Adipose tissue (tissue), 3 donors: ENCODE measurements at regions not wholly inside any gene's neighbourhood (a gene's known extent, or its start where the extent isn't known, plus 50 kb on each side); places are given as distances from the start of the nearest gene placed in this dataset.

Experiments
- H3K27ac ChIP-seq: one replicate; pipeline ENCODE4 v1.5.1; 2013; ENCODE audit warnings: low read depth, low read length
- WGBS, 3 donors: extraction: QIAGEN DNeasy Blood & Tissue Kit; methylation state at CpG; one replicate each; pipeline ENCODE4 v1.1.7; 2013; 5-methylcytosine and 5-hydroxymethylcytosine counted together
- donor health status: healthy with polysubstance abuse.
- donor health status: Bipolar disorder and iron deficiency.
- donor health status: healthy.

DNA sequence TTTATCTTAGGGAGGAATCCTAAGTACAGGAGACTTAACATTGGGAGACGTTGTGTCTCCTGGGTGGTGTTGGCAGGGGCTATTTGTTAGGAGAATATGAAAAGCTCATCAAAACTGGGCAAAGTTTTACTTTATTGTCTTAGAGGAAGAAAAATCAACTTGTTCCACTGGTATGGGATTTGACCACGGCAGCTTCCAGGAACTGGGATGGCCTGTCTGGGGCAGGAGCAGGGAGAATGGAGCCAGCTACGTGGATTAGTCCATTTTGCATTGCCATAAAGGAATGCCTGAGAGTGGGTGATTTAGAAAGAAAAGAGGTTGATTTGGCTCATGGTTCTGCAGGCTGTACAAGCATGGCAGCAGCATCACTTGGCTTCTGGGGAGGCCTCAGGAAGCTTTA, 198.4 kb downstream of the ADAMTS15 start:
- 55 to 81% (median 59%) methylated on average over 3 of the region's 3 CpGs for WGBS, 3 donors
- peak overlapping the region; percentile 24 for H3K27ac ChIP-seq

- 90 to 93% (median 93%) methylated on average over 5 of the region's 5 CpGs for WGBS, 3 donors
- H3K27ac ChIP-seq, result no peak overlapping the region
Measured at GRCh38 chr11:130647371-130647770, 198.9 kb downstream of the ADAMTS15 start.

DNA sequence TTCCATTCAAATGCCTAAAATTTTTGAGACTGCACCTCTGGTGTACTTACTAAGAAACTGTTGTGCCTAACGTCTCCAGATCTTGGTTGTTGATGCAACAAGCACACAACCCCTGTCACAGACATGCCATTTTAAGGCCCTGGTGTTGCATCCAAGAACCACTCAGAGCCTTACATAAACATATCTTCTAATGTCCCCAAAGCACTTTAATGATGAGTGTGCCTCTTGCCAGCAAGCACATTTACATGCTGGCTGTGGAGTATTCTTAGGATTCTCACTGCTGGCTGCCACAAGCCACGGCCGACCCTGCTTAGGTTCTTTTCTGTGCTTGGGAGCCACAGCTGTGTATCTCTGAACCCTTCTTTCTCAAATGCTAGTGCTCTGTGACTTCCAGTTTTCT, 201.4 kb downstream of the ADAMTS15 start:
- 58 to 70% (median 70%) methylated on average over 3 of the region's 3 CpGs for WGBS, 3 donors
- no peak overlapping the region for H3K27ac ChIP-seq

DNA sequence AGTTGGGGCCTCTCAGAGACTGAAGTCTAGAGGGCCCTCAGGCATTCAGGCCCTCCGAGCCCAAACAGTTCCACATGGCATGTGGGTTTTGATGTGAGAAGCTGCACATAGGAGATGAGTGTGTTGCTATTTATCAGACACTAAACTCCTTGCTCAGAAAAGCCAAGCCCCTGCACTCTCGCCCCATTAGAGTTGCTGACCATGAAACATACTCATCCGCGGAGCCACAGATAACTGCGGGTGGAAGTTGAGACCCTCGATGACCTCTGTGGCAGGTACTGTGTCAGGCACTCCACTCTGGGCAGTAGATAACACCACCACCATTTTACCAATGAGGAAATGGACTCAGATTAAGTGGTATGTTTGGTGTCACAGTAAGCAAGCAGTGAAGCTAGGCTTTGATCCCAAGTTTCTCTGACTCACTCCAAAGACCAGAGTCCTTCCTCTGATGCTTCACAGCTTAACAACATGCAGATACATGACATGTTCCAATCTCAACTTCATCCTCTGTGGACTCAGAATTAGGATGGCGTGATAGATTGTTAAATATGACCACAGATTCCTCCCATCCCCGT, 202.1 kb downstream of the ADAMTS15 start:
- no peak overlapping the region for H3K27ac ChIP-seq
- 90 to 94% (median 93%) methylated on average over 8 of the region's 8 CpGs for WGBS, 3 donors

DNA sequence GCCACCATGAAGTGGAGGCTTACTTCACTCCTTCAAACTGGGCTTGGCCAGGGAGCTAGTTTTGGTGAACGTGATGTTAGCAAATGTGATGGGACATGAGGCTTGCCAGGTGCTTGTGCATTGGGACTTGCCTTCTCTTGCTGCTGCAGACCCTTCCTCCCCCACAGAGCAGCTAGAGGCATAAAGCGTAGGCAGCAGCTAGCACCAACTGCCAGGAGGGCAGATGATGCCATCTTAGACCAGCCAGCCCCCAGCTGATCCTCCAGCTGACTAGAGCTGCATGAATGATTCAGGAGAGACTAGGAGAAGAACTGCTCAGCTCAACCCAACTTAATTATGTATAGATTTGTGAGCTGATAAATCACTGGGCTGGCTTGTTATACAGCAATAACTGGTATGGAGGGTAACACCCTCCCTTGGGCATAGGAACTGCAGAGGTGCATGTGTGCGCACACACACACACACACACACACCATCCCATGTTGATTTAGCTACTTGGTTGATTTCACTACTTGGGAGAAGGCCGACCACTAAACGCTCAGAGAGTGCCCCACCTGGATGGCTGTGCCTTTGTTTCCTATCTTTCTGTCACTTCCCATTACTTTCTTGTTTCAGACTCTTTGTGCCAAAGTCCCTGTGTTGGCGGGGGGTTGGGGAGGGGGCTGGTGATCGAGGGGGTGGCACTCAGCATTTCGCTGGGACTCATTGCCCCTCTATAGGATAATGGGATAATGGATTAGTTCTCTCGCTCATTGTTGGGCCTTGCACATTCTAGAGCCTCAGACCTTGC, 202.8 kb downstream of the ADAMTS15 start:
- no peak overlapping the region for H3K27ac ChIP-seq
- 84 to 90% (median 86%) methylated on average over 9 of the region's 9 CpGs for WGBS, 3 donors

GRCh38 chr11:130652671-130653335, 204.4 kb downstream of the ADAMTS15 start:
- H3K27ac ChIP-seq, result peak overlapping the region; percentile 53
- 77 to 87% (median 87%) methylated on average over 3 of the region's 3 CpGs for WGBS, 3 donors

DNA sequence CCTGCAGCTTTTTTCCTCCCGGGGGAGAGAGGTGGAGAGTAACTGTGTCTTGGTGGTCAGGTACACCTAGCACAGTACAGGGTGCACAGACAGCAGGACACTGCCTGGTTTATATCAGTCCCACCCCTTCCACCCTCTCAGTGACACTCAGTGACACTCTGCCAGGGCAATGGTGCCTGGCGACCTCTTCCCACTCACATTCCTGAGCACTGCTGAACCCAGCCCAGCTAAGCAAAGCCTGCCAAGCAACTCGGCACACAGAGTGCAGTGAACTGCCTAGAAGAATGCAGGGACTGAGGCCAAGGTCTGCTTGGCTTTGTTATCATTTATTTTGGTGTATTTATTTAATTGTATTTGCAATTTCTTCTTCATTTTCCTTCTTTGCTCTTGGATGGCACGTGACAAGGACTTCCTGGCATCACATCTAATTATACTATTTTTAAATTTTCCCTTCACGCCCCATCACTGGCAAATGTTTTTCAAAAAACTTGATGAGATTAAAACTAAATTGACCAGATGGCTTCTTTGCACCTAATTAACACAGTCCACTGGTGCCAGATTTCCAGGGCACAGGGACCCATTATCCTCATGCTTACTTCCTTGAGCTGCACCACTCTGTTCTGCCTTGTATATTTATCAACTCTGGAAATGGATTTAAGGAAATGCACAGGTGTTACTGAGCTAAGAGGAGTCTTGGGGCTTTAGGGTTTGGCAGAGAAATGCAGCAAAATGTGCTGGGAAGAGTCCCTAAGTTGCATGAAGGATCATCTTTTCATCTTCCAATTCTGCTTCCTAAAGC, 205.6 kb downstream of the ADAMTS15 start:
- 30 to 45% (median 36%) methylated on average over 5 of the region's 5 CpGs for WGBS, 3 donors
- no peak overlapping the region for H3K27ac ChIP-seq

DNA sequence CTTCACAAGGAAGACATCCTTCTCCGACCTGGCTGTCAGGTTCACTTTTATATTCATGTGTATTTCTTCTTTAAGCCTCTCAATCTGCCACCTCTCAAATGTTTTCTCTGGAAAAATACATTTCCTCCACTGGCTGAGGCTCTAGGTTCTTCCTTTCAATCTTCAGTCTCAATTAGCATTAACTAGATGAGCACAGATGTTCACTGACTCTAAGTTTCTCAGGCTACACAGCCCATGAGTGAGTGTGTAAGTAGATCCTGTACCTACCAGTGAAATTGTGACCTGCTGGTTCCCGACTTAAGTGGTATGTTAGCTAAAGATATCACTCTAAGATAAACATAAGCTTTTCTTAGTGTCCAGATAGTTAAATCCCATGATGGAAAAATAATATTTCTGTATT, 206.9 kb downstream of the ADAMTS15 start:
- WGBS, 3 donors, result 51 to 73% (median 69%) methylated on average over 2 of the region's 2 CpGs
- no peak overlapping the region for H3K27ac ChIP-seq

DNA sequence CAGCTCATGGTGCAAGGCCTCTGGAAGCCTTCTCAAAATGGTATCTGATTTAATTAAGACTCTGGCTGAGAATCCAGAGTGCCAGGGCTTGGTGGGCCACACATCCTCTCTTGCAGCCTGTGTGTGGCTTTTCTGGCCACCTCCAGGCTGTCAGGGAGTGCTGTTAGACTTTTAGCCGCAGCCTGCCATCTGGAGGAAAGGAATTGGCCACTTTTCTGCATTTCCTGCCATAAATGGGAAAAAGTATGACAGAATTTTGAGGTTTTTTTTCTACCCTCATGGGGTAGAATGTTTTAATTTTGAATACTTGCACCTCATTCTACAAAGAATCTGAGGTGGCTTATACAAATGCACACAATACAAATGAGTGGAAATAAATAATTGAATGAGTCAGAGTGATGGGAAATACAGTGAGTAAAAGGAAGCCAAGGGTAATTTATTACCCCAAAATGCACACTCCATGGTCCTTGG, 218.4 kb downstream of the ADAMTS15 start:
- H3K27ac ChIP-seq, result no peak overlapping the region
- WGBS, 3 donors, result 30 to 70% (median 34%) methylated on average over 1 of the region's 1 CpG

- 55 to 71% (median 65%) methylated on average over 2 of the region's 2 CpGs for WGBS, 3 donors
- H3K27ac ChIP-seq, result no peak overlapping the region
Measured at GRCh38 chr11:130668751-130669150, 220.3 kb downstream of the ADAMTS15 start.

- H3K27ac ChIP-seq, result no peak overlapping the region
- 92 to 98% (median 95%) methylated on average over 6 of the region's 6 CpGs for WGBS, 3 donors
Measured at GRCh38 chr11:130670200-130670599, 221.8 kb downstream of the ADAMTS15 start.

DNA sequence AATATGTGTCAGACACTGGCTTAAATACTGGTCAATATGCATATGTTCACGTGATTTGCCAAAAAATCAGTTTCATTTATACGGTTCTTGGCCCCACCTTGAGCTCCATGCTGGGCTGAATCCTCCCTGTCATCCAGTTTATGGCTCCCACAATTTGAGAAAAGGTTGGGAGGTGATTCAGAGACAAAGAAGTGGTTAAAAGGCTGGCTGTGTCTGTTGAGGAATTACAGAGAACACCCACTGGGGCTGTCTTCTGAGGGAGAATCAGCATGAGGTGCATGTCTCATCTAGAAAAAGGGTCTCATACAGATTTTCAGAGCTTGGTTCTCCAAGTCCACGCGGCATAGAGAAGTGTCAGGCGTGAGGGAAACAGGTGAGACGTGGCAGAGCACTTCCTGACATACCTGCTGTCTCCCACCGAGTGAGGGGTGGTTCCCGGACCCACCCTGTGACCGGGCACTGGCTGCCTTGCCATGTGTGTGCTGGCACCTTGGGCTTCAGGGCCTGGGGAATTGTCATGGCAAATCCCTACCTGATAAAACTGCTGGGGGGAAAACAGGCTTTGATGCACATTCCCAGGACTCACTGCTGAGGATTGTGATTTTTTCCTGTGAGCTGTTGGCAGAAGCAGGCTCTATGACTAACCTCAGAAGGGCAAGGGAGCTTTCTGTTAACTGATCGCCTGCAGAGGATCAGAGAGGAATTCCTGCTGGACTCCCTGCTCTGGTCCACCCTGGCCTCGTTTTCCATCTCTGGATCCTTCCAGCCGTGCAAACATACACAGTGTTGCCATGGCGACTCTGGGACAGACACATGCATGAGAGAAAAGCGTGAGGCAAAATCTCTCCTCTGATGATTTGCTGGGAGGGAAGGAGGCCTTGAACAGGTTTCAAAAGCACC, 223.6 kb downstream of the ADAMTS15 start:
- 63 to 69% (median 66%) methylated on average over 14 of the region's 14 CpGs for WGBS, 3 donors
- no peak overlapping the region for H3K27ac ChIP-seq

- 53 to 73% (median 68%) methylated on average over 5 of the region's 5 CpGs for WGBS, 3 donors
- no peak overlapping the region for H3K27ac ChIP-seq
Measured at GRCh38 chr11:130672911-130673310, 224.5 kb downstream of the ADAMTS15 start.

- H3K27ac ChIP-seq, result no peak overlapping the region
- 46 to 83% (median 82%) methylated on average over 2 of the region's 2 CpGs for WGBS, 3 donors
Measured at GRCh38 chr11:130673698-130674097, 225.3 kb downstream of the ADAMTS15 start.

- WGBS, 3 donors, result 76 to 85% (median 81%) methylated on average over 5 of the region's 5 CpGs
Measured at GRCh38 chr11:130674686-130675308, 226.4 kb downstream of the ADAMTS15 start.

DNA sequence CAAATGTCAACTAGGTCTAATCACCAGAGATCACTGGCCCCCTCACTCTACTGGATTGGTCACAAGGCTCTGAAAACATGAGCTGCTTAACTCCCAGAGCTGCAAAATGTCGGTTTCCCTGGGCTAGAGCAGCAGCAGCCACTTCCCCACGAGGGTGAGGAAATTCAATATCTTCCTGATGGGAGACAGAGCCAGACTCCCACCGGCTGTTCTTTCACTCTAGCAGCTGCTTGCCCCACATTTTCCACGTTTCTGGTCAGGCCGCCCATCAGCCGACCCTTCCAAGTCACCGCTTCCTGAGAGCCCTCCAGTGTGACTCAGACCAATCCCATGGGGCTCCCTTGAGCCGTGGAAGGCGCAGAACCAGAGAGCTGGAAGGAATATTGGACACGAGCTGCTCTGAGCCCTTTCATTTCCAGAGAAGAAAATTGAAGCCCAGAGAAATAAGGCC, 227.0 kb downstream of the ADAMTS15 start:
- H3K27ac ChIP-seq, result no peak overlapping the region
- 42 to 55% (median 42%) methylated on average over 10 of the region's 10 CpGs for WGBS, 3 donors

More at GRCh38 chr11:130674686-130675308, 226.4 kb downstream of the ADAMTS15 start:
- H3K27ac ChIP-seq, result no peak overlapping the region

DNA sequence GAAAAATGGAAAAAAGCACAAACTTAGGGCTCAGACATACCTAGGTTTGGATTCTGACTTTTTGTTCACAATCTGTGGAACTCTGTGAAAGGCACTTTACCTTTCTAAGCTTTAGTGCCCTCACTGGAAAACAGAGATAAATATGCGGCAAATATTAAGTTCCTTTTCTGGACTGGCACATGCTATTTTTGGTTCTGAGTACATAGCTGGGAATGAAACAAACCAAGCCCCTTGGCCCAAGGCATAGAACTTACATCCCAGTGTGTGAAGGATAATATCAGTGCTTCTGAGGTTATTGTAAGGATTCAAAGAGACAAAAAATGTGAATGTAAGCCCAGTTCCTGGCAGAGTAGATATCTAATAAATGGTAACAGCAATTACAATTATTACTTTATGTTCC, 227.5 kb downstream of the ADAMTS15 start:
- no peak overlapping the region for H3K27ac ChIP-seq
- 36 to 79% (median 58%) methylated on average over 1 of the region's 1 CpG for WGBS, 3 donors
